Colonic mucosa (tissue), 4 donors: ENCODE measurements at regions not wholly inside any gene's neighbourhood (a gene's known extent, or its start where the extent isn't known, plus 50 kb on each side); places are given as distances from the start of the nearest gene placed in this dataset.

Experiments
- DNase-seq: peaks from one replicate; pipeline ENCODE4 v3.0.0-alpha.2; 2020
- H3K27ac ChIP-seq: fragments of 200-600 bp; one replicate; pipeline ENCODE4 v1.8.0; 2021
- H3K27me3 ChIP-seq: fragments of 200-600 bp; one replicate; pipeline ENCODE4 v1.8.0; 2021
- H3K36me3 ChIP-seq: fragments of 200-600 bp; one replicate; pipeline ENCODE4 v1.8.0; 2021
- H3K4me1 ChIP-seq: fragments of 200-600 bp; one replicate; pipeline ENCODE4 v1.8.0; 2021; ENCODE audit warnings: mild to moderate bottlenecking
- H3K4me3 ChIP-seq: fragments of 200-600 bp; one replicate; pipeline ENCODE4 v1.8.0; 2021
- H3K9ac ChIP-seq, 2 donors: one replicate each; pipeline ENCODE4 v1.7.0; 2013; ENCODE audit warnings: control low read depth in 2 of 2, low read depth in 2 of 2, low read length in 2 of 2
- H3K9me3 ChIP-seq: fragments of 200-600 bp; one replicate; pipeline ENCODE4 v1.8.0; 2021
- intact Hi-C: fragments of 100-400 bp; cut with DNase I; formaldehyde crosslinking; loops from one replicate; pipeline ENCODE4 v1.14.1; 2022
- TF ChIP-seq, protein P1 (sequence below): fragments of 200-600 bp; IDR thresholded peaks from one replicate; pipeline ENCODE4 v1.8.0; 2022; ENCODE audit warnings: antibody characterized with exemption, mild to moderate bottlenecking
- donor health status: healthy.
- donor health status: DM: no; HTN: no; CAD: no.
- donor health status: DM: no; HTN: no; CAD: no.

DNA sequence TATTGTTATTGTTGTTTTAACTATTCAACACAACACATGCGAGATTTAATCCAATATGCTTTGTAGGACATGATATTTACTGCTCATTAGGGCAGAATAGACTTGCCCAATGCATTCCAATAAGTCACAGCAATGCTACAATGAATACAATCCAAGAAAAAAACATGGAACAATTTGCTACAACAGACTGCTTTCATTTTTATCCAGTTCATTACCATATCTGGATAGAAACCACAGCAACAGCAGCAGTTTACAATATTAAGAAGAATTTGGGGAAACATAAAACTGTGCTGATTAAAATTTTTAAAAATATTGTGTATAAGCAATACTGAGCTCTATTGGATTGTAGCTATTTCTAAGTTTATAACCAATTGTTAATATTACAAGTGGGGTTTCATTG is 833.0 kb downstream of the DIAPH3 start:
- Histone ChIP-seq H3K36me3 (no peaks in the 10 kb centered on the region), H3K4me1 (no peaks in the 10 kb centered on the region), H3K9ac (no peak overlapping the region), H3K9me3 (no peaks in the 10 kb centered on the region), H3K27me3 (no peaks in the 10 kb centered on the region), H3K27ac (no peak overlapping the region), H3K4me3 (no peak overlapping the region)
- intact Hi-C loops: no loop called here
- DNase-seq: no peak
- TF ChIP-seq, protein P1, sequence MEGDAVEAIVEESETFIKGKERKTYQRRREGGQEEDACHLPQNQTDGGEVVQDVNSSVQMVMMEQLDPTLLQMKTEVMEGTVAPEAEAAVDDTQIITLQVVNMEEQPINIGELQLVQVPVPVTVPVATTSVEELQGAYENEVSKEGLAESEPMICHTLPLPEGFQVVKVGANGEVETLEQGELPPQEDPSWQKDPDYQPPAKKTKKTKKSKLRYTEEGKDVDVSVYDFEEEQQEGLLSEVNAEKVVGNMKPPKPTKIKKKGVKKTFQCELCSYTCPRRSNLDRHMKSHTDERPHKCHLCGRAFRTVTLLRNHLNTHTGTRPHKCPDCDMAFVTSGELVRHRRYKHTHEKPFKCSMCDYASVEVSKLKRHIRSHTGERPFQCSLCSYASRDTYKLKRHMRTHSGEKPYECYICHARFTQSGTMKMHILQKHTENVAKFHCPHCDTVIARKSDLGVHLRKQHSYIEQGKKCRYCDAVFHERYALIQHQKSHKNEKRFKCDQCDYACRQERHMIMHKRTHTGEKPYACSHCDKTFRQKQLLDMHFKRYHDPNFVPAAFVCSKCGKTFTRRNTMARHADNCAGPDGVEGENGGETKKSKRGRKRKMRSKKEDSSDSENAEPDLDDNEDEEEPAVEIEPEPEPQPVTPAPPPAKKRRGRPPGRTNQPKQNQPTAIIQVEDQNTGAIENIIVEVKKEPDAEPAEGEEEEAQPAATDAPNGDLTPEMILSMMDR: no peak

DNA sequence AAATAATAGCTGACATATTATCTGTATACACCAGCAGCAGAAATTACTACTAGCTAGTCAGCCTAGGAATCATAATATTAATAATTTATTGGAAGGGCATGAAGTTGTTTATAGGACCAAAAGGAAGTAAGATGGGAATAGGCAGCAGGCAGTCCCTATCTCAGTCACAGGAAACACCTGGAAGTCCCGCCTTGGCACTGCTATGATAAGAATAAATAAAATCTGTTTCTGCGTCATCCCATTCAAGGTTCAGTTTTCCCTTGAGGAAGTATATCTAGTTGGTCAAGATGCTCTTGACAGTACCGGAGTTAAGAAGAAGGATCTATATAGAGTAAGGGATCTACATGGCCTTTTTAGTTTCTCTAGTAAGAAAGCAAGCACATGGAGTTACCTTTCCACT is 830.8 kb downstream of the DIAPH3 start:
- no peak for DNase-seq
- Histone ChIP-seq H3K27me3 (no peaks in the 10 kb centered on the region), H3K27ac (no peak overlapping the region), H3K9ac (no peak overlapping the region), H3K36me3 (no peaks in the 10 kb centered on the region), H3K4me1 (no peaks in the 10 kb centered on the region), H3K9me3 (no peaks in the 10 kb centered on the region), H3K4me3 (no peak overlapping the region)
- intact Hi-C loops: no loop called here
- TF ChIP-seq, protein P1: no peak

DNA sequence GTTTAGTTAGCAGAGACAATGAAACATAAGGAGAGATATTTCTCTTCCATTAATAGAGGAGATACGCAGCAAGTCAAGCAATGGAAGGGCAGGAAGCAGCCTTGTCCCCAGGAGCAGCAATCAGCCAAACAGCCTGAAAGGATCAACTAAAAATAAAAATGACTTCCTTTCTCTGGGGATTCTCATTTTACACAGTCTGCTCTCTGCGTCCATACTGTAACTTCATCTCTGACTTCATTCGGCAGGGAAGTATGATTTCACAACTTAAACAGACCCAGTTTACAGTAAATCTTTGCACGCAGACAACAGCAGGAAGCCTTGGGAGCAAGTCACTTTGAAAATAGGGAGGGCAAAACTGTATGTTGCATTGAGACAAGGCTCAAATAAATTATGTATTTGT is 826.7 kb downstream of the DIAPH3 start:
- H3K4me3 ChIP-seq: no peak overlapping the region
- H3K4me1 ChIP-seq: no peaks in the 10 kb centered on the region
- intact Hi-C loops: no loop called here
- H3K27me3 ChIP-seq: no peaks in the 10 kb centered on the region
- H3K27ac ChIP-seq: no peak overlapping the region
- H3K9ac ChIP-seq: no peak overlapping the region
- H3K36me3 ChIP-seq: no peaks in the 10 kb centered on the region
- no peak for DNase-seq
- H3K9me3 ChIP-seq: no peaks in the 10 kb centered on the region
- TF ChIP-seq, protein P1: no peak

DNA sequence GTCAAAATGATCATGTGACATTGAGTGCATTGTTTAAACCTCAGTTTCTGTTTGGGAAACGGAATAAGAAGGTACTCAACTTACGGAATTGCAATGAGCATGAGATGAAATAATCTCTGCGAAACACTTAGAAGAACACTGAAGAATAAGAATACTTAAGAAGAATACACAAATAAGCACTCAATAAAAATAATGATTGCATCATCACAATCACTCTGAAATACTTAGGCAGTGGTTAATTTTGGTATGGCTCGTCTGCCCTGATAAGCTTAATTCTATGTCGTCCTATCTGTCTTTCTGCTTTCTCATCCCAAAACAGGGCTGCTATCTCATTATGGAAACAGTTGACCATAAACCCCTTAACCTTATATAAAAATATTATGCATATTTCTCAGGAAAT is 823.6 kb downstream of the DIAPH3 start:
- Histone ChIP-seq H3K27me3 (no peaks in the 10 kb centered on the region), H3K9ac (no peak overlapping the region), H3K9me3 (no peaks in the 10 kb centered on the region), H3K36me3 (no peaks in the 10 kb centered on the region), H3K4me3 (no peak overlapping the region), H3K27ac (no peak overlapping the region), H3K4me1 (no peaks in the 10 kb centered on the region)
- TF ChIP-seq, protein P1: no peak
- DNase-seq: no peak
- intact Hi-C loops: no loop called here

DNA sequence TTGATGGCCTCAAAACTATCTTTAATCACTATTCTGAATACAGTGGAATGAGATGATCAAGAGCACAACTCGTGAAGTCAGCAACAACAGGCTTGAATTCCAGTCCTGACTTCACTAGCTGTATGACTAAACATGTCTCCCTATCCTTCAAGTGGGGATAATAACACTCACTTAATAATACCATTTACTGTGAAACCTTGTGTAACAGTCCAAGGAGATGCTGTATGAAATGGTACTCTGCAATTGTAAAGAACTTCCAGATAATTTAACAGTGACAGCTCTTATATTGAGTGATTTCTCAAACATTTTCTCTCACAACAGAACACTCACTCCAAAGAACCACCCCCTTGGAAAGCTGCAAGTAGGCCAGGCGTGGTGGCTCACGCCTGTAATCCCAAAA is 823.1 kb downstream of the DIAPH3 start:
- DNase-seq: no peak
- TF ChIP-seq, protein P1: no peak
- Histone ChIP-seq H3K4me1 (no peaks in the 10 kb centered on the region), H3K27me3 (no peaks in the 10 kb centered on the region), H3K9me3 (no peaks in the 10 kb centered on the region), H3K4me3 (no peak overlapping the region), H3K27ac (no peak overlapping the region), H3K9ac (no peak overlapping the region), H3K36me3 (no peaks in the 10 kb centered on the region)
- intact Hi-C loops: no loop called here

DNA sequence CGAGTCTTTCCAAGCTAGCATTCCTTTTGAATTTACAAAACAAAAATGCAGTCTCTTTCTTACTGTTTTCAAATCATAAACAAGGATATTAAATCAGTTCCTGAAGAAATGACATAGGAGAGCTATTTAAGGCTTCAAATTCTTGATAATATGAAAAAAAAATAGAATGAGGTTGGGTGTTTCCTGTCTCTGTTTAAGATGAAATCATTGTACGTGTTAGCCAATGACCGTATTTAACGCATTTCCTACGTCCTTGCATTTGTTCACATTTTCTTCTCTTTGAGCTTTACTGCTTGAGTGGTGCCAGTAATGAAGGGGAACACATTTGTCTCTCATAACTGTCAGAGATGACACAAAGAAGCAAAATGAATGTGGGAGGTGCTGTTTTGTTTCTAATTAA is 821.3 kb downstream of the DIAPH3 start:
- Histone ChIP-seq H3K4me3 (no peak overlapping the region), H3K27ac (no peak overlapping the region), H3K9ac (no peak overlapping the region), H3K27me3 (no peaks in the 10 kb centered on the region), H3K9me3 (no peaks in the 10 kb centered on the region), H3K36me3 (no peaks in the 10 kb centered on the region), H3K4me1 (no peaks in the 10 kb centered on the region)
- intact Hi-C loops: no loop called here
- DNase-seq: no peak
- TF ChIP-seq, protein P1: no peak
